ENCODE measurements at regions not wholly inside any gene's neighbourhood (a gene's known extent, or its start where the extent isn't known, plus 50 kb on each side); places are given as distances from the start of the nearest gene placed in this dataset.
"Not testable (repeated sequence)": the region's sequence is repeated elsewhere in the genome, so short reads cannot be mapped to it uniquely, and the experiment has no call there.

- no peak for DNase-seq (ENCODE audit: low spot score)
Observed at GRCh38 chr1:99501871-99502270, 144.0 kb upstream of the PALMD start.

GRCh38 chr1:99502400-99502799 is 143.5 kb upstream of the PALMD start:
- no peak for DNase-seq (ENCODE audit: low spot score)

- DNase-seq (ENCODE audit: low spot score): no peak
Observed at GRCh38 chr1:99503276-99503747, 142.6 kb upstream of the PALMD start.

GRCh38 chr1:99504287-99504686 is 141.6 kb upstream of the PALMD start:
- no peak for DNase-seq (ENCODE audit: low spot score)

GRCh38 chr1:99506631-99507030 is 139.3 kb upstream of the PALMD start:
- no peak for DNase-seq (ENCODE audit: low spot score)

- DNase-seq (ENCODE audit: low spot score): not testable (repeated sequence)
Observed at GRCh38 chr1:99507446-99507845, 138.5 kb upstream of the PALMD start.

- no peak for DNase-seq (ENCODE audit: low spot score)
Observed at GRCh38 chr1:99507906-99508732, 137.8 kb upstream of the PALMD start.

- DNase-seq (ENCODE audit: low spot score): not testable (repeated sequence)
Observed at GRCh38 chr1:99508733-99509445, 137.0 kb upstream of the PALMD start.

GRCh38 chr1:99514823-99515552 is 130.9 kb upstream of the PALMD start:
- not testable (repeated sequence) for DNase-seq (ENCODE audit: low spot score)

- DNase-seq (ENCODE audit: low spot score): no peak
Observed at GRCh38 chr1:99516141-99516540, 129.8 kb upstream of the PALMD start.

- DNase-seq (ENCODE audit: low spot score): no peak
Observed at GRCh38 chr1:99520121-99520520, 125.8 kb upstream of the PALMD start.

GRCh38 chr1:99525331-99525730 is 120.6 kb upstream of the PALMD start:
- DNase-seq (ENCODE audit: low spot score): no peak

GRCh38 chr1:99527078-99527477 is 118.8 kb upstream of the PALMD start:
- DNase-seq (ENCODE audit: low spot score): no peak

GRCh38 chr1:99527545-99527944 is 118.4 kb upstream of the PALMD start:
- no peak for DNase-seq (ENCODE audit: low spot score)

- DNase-seq (ENCODE audit: low spot score): no peak
Observed at GRCh38 chr1:99529002-99529401, 116.9 kb upstream of the PALMD start.

- no peak for DNase-seq (ENCODE audit: low spot score)
Observed at GRCh38 chr1:99531578-99532275, 114.2 kb upstream of the PALMD start.

- DNase-seq (ENCODE audit: low spot score): no peak
Observed at GRCh38 chr1:99532276-99532580, 113.7 kb upstream of the PALMD start.

- no peak for DNase-seq (ENCODE audit: low spot score)
Observed at GRCh38 chr1:99533909-99534637, 111.8 kb upstream of the PALMD start.

GRCh38 chr1:99534638-99534930 is 111.3 kb upstream of the PALMD start:
- DNase-seq (ENCODE audit: low spot score): no peak

GRCh38 chr1:99535470-99536164 is 110.3 kb upstream of the PALMD start:
- DNase-seq (ENCODE audit: low spot score): no peak

Data from Ammon's horn (tissue), 1 donor.